ENCODE measurements at regions not wholly inside any gene's neighbourhood (a gene's known extent, or its start where the extent isn't known, plus 50 kb on each side); places are given as distances from the start of the nearest gene placed in this dataset.

- no peaks in the 10 kb centered on the region for H3K4me1 Mint-ChIP-seq (ENCODE audit: low read depth)
- H3K36me3 Mint-ChIP-seq (ENCODE audit: insufficient read depth in 2 of 2) = peaks cover 0 to 2% of the 10 kb centered on the region in 2 donors
- H3K27ac Mint-ChIP-seq = no peak overlapping the region
- no peak overlapping the region for H3K4me3 Mint-ChIP-seq
- DNase-seq (no peak), ATAC-seq (replicated peaks in 1 of 2) (no peak)
- H3K9me3 Mint-ChIP-seq = no peaks in the 10 kb centered on the region
- peaks cover 7% of the 10 kb centered on the region for H3K27me3 Mint-ChIP-seq (ENCODE audit: low read depth)
These were observed 50.3 kb upstream of the DENND1B start for GRCh38 chr1:197825541-197825940.
